T-helper 2 cell (primary cell): ENCODE measurements at regions not wholly inside any gene's neighbourhood (a gene's known extent, or its start where the extent isn't known, plus 50 kb on each side); places are given as distances from the start of the nearest gene placed in this dataset.
"Not testable (repeated sequence)": the region's sequence is repeated elsewhere in the genome, so short reads cannot be mapped to it uniquely, and the experiment has no call there.

ENCODE experiments used
- DNase-seq, 5 experiments: peaks; one replicate each; pipeline versions ENCODE4 v3.0.0 to v3.0.0-alpha.2; 2012 to 2022

GRCh38 chr3:98705212-98705611, 57.9 kb upstream of the ST3GAL6 start:
- no peak for DNase-seq

GRCh38 chr3:98705694-98706093, 57.4 kb upstream of the ST3GAL6 start:
- DNase-seq: no peak

- not testable (repeated sequence) for DNase-seq
Observed at GRCh38 chr3:98708681-98709080, 54.5 kb upstream of the ST3GAL6 start.

- DNase-seq: no peak
Observed at GRCh38 chr3:98709441-98709840, 53.7 kb upstream of the ST3GAL6 start.

GRCh38 chr3:98710067-98710659, 53.0 kb upstream of the ST3GAL6 start:
- DNase-seq: no peak

- DNase-seq: no peak
Observed at GRCh38 chr3:98711426-98711825, 51.7 kb upstream of the ST3GAL6 start.

- no peak for DNase-seq
Observed at GRCh38 chr3:98712726-98713125, 50.4 kb upstream of the ST3GAL6 start.

GRCh38 chr3:98713332-98713731, 49.8 kb upstream of the ST3GAL6 start:
- not testable (repeated sequence) for DNase-seq
